Loucy (cell line): ENCODE measurements at regions not wholly inside any gene's neighbourhood (a gene's known extent, or its start where the extent isn't known, plus 50 kb on each side); places are given as distances from the start of the nearest gene placed in this dataset.
"Not testable (repeated sequence)": the region's sequence is repeated elsewhere in the genome, so short reads cannot be mapped to it uniquely, and the experiment has no call there.

Experiments
- H2AFZ ChIP-seq: fragments of 200-600 bp; sonication (generic); 2 replicates; pipeline ENCODE4 v1.6.0; 2016; ENCODE audit warnings: antibody characterized with exemption, mild to moderate bottlenecking, low read length, moderate library complexity
- H3F3A ChIP-seq: fragments of 200-600 bp; 2 replicates; pipeline ENCODE4 v1.6.0; 2016; ENCODE audit warnings: antibody characterized with exemption, low read depth, mild to moderate bottlenecking
- H3K27me3 ChIP-seq: fragments of 200-600 bp; sonication (generic); 2 replicates; pipeline ENCODE4 v1.6.1; 2014; ENCODE audit warnings: low read length, mild to moderate bottlenecking; ENCODE audit not compliant: insufficient read depth, poor library complexity, severe bottlenecking
- H3K36me3 ChIP-seq: fragments of 200-600 bp; sonication (generic); 2 replicates; pipeline ENCODE4 v1.6.1; 2016; ENCODE audit warnings: low read length; ENCODE audit not compliant: insufficient read depth
- H3K4me1 ChIP-seq: fragments of 200-600 bp; sonication (generic); 2 replicates; pipeline ENCODE4 v1.5.1; 2014; ENCODE audit warnings: low read length, mild to moderate bottlenecking; ENCODE audit not compliant: insufficient read depth, poor library complexity, severe bottlenecking
- H3K4me2 ChIP-seq: fragments of 200-600 bp; sonication (generic); 2 replicates; pipeline ENCODE4 v1.6.0; 2014; ENCODE audit warnings: antibody characterized with exemption, low read length, low read depth, mild to moderate bottlenecking; ENCODE audit not compliant: poor library complexity, severe bottlenecking
- H3K4me3 ChIP-seq: fragments of 200-600 bp; sonication (generic); 2 replicates; pipeline ENCODE4 v1.5.1; 2014; ENCODE audit warnings: low read length, mild to moderate bottlenecking, mixed read lengths; ENCODE audit not compliant: poor library complexity, severe bottlenecking
- H3K79me2 ChIP-seq: fragments of 200-600 bp; sonication (generic); 2 replicates; pipeline ENCODE4 v1.6.1; 2014; ENCODE audit warnings: low read length; ENCODE audit not compliant: insufficient read depth
- H3K9ac ChIP-seq: fragments of 200-600 bp; sonication (generic); 2 replicates; pipeline ENCODE4 v1.6.0; 2014; ENCODE audit warnings: mild to moderate bottlenecking, low read depth, low read length, moderate library complexity; ENCODE audit not compliant: poor library complexity, severe bottlenecking
- H3K9me2 ChIP-seq: fragments of 200-600 bp; sonication (generic); replicated peaks from 2 replicates; pipeline ENCODE4 v1.6.1; 2016; ENCODE audit warnings: low read depth, low read length, mixed read lengths
- H3K9me3 ChIP-seq: fragments of 200-600 bp; sonication (generic); 2 replicates; pipeline ENCODE4 v1.6.1; 2014; ENCODE audit warnings: mild to moderate bottlenecking, antibody characterized with exemption, low read length, low read depth; ENCODE audit not compliant: insufficient read depth
- H4K20me1 ChIP-seq: fragments of 200-600 bp; sonication (generic); 2 replicates; pipeline ENCODE4 v1.6.0; 2014; ENCODE audit warnings: antibody characterized with exemption, low read length, mild to moderate bottlenecking; ENCODE audit not compliant: insufficient read depth, poor library complexity, severe bottlenecking
- CTCF ChIP-seq: fragments of 200-600 bp; sonication (generic); conservative IDR thresholded peaks from 2 replicates; pipeline ENCODE4 v1.5.1; 2014; ENCODE audit warnings: mild to moderate bottlenecking, antibody characterized with exemption, low read length
- EZH2phosphoT487 ChIP-seq: fragments of 200-600 bp; IDR thresholded peaks from 2 replicates; pipeline ENCODE4 v1.6.1; 2018; ENCODE audit warnings: antibody characterized with exemption, mild to moderate bottlenecking, moderate library complexity, borderline replicate concordance

GRCh38 chr20:43349841-43350240 lies 107.9 kb upstream of the SRSF6 start:
- Histone ChIP-seq H3K4me2 (no peak overlapping the region), H3F3A (no peaks in the 10 kb centered on the region), H3K9me3 (no peaks in the 10 kb centered on the region; the same call in 1 of the 2 replicates), H3K36me3 (no peaks in the 10 kb centered on the region), H2AFZ (no peak overlapping the region), H3K4me3 (no peak overlapping the region), H3K9me2 (no peaks in the 10 kb centered on the region), H3K9ac (no peak overlapping the region), H3K4me1 (no peaks in the 10 kb centered on the region), H3K79me2 (no peaks in the 10 kb centered on the region), H3K27me3 (no peaks in the 10 kb centered on the region), H4K20me1 (no peaks in the 10 kb centered on the region)
- TF ChIP-seq EZH2phosphoT487 (no peak), CTCF (no peak)

GRCh38 chr20:43347839-43348238 lies 109.9 kb upstream of the SRSF6 start:
- H3K9me2 ChIP-seq, H3K27me3 ChIP-seq, H3K79me2 ChIP-seq: not testable (repeated sequence)

GRCh38 chr20:43345676-43346075 lies 112.0 kb upstream of the SRSF6 start:
- Histone ChIP-seq H2AFZ (no peak overlapping the region), H4K20me1 (no peaks in the 10 kb centered on the region), H3K9me3 (no peaks in the 10 kb centered on the region), H3K4me3 (no peak overlapping the region), H3K4me2 (no peak overlapping the region), H3K36me3 (no peaks in the 10 kb centered on the region), H3K79me2 (no peaks in the 10 kb centered on the region), H3K4me1 (no peaks in the 10 kb centered on the region), H3K9ac (no peak overlapping the region), H3K9me2 (no peaks in the 10 kb centered on the region), H3K27me3 (no peaks in the 10 kb centered on the region), H3F3A (no peaks in the 10 kb centered on the region)
- TF ChIP-seq EZH2phosphoT487 (no peak), CTCF (no peak)

More at GRCh38 chr20:43347839-43348238, 109.9 kb upstream of the SRSF6 start:
- H3K4me1 ChIP-seq, H3K36me3 ChIP-seq, H3F3A ChIP-seq, H3K9ac ChIP-seq, H3K9me3 ChIP-seq, H2AFZ ChIP-seq, H4K20me1 ChIP-seq, H3K4me3 ChIP-seq, H3K4me2 ChIP-seq: not testable (repeated sequence)

GRCh38 chr20:43341511-43341910 lies 116.2 kb upstream of the SRSF6 start:
- H3K27me3 ChIP-seq, result no peaks in the 10 kb centered on the region
- no peaks in the 10 kb centered on the region for H3F3A ChIP-seq
- H3K9me2 ChIP-seq, result no peaks in the 10 kb centered on the region
- H3K4me2 ChIP-seq, result no peak overlapping the region
- no peak overlapping the region for H3K4me3 ChIP-seq
- H3K79me2 ChIP-seq, result no peaks in the 10 kb centered on the region
- no peaks in the 10 kb centered on the region for H4K20me1 ChIP-seq
- no peak overlapping the region for H2AFZ ChIP-seq
- H3K36me3 ChIP-seq, result no peaks in the 10 kb centered on the region
- H3K9ac ChIP-seq, result no peak overlapping the region
- no peak for TF ChIP-seq CTCF
- TF ChIP-seq EZH2phosphoT487, result no peak
- 0 out of 2 replicates have a peak, but pooled peaks cover 5% of the 10 kb centered on the region for H3K9me3 ChIP-seq
- H3K4me1 ChIP-seq, result no peaks in the 10 kb centered on the region
